Activated CD4-positive, alpha-beta T cell treated with anti-CD3 and anti-CD28 coated beads for 36 hours (primary cell): ENCODE measurements at regions not wholly inside any gene's neighbourhood (a gene's known extent, or its start where the extent isn't known, plus 50 kb on each side); places are given as distances from the start of the nearest gene placed in this dataset.

Experiments used
- ATAC-seq: fragments of 200-7000 bp; cut with Tn5 transposase; one replicate; pipeline ENCODE4 v1.10.0; 2021; ENCODE audit warnings: mild to moderate bottlenecking, moderate library complexity
- CTCF ChIA-PET: fragments of 350-600 bp; sonication (Branson Sonifier 250); formaldehyde crosslinking; loops from one replicate; lab custom pipeline; 2021; ENCODE audit warnings: antibody characterized with exemption; lab: Charles Lee
- POLR2A ChIA-PET: fragments of 350-600 bp; sonication (Branson Sonifier 250); formaldehyde crosslinking; loops from one replicate; lab custom pipeline; 2021; ENCODE audit warnings: antibody characterized with exemption, inconsistent platforms; lab: Charles Lee
- DNase-seq: peaks from one replicate; pipeline ENCODE4 v3.0.0-alpha.2; 2020
- H3K27ac Mint-ChIP-seq: one replicate; pipeline ENCODE4 v1.8.0; 2021; ENCODE audit warnings: mixed read lengths
- H3K27me3 Mint-ChIP-seq: one replicate; pipeline ENCODE4 v1.8.0; 2021; ENCODE audit warnings: mixed read lengths
- H3K36me3 Mint-ChIP-seq: one replicate; pipeline ENCODE4 v1.8.0; 2021; ENCODE audit warnings: low read depth, mixed read lengths
- H3K4me1 Mint-ChIP-seq: one replicate; pipeline ENCODE4 v1.8.0; 2021; ENCODE audit warnings: mixed read lengths
- H3K4me3 Mint-ChIP-seq: one replicate; pipeline ENCODE4 v1.8.0; 2021; ENCODE audit warnings: mild to moderate bottlenecking, moderate library complexity, mixed read lengths
- H3K9me3 Mint-ChIP-seq: one replicate; pipeline ENCODE4 v1.8.0; 2021; ENCODE audit warnings: low read depth, mixed read lengths
- intact Hi-C, 2 experiments: fragments of 100-400 bp; cut with DNase I in 1 of 2; cut with micrococcal nuclease in 1 of 2; formaldehyde crosslinking; loops; one replicate each; pipeline versions ENCODE4 v1.14.2 to v1.15.1; 2022 to 2024; cut with DNase I, micrococcal nuclease

DNA sequence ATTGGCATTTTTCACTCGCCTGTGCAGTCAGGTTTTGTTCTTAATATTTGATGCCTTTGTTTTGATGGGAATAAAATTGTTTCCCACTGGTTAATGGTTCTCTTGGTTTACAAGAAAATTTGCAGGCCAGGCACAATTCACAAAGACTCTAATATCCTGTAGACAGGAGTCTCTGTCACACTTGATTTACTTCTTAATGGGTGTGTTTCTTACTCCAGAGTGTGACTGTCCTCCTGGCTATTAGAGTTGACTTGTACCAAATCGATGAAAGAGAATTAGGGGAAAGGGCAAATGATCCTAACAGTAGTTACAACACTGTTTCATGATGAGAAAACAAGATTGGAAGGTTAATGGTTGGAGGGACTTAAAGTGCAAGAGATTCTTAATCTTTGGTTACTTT, 142.8 kb upstream of the SV2C start:
- no peak overlapping the region for H3K27ac Mint-ChIP-seq
- H3K27me3 Mint-ChIP-seq = peaks cover 8% of the 10 kb centered on the region
- DNase-seq = no peak
- peaks cover 2% of the 10 kb centered on the region for H3K9me3 Mint-ChIP-seq
- intact Hi-C loops = no loop called here
- CTCF ChIA-PET = no interaction called here
- POLR2A ChIA-PET = no interaction called here
- H3K36me3 Mint-ChIP-seq = no peaks in the 10 kb centered on the region
- no peaks in the 10 kb centered on the region for H3K4me1 Mint-ChIP-seq
- no peak for ATAC-seq
- H3K4me3 Mint-ChIP-seq = no peak overlapping the region

DNA sequence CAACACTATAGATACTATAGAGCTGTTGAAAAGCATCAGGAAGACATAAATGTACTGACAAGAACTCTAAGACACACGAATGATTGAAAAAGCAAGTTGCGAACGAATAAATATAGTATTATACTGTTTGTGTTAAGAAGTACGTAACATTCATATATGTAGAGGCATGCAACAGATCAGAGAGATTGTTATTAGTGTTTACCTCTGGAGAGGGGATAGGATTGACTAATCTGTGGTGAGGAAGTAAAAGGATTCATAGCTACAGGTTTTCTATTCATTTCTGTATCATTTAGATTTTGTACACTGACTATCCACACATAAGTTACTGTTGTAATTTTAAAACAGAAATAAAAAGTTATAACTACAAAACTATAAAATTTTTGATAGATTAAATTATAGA, 147.6 kb upstream of the SV2C start:
- intact Hi-C loops = no loop called here
- Mint-ChIP-seq H3K27me3 (peaks cover 11% of the 10 kb centered on the region), H3K4me3 (no peak overlapping the region), H3K27ac (no peak overlapping the region), H3K36me3 (no peaks in the 10 kb centered on the region), H3K9me3 (no peaks in the 10 kb centered on the region), H3K4me1 (no peaks in the 10 kb centered on the region)
- ChIA-PET CTCF (no interaction called here), POLR2A (no interaction called here)
- no peak for DNase-seq
- ATAC-seq = no peak

DNA sequence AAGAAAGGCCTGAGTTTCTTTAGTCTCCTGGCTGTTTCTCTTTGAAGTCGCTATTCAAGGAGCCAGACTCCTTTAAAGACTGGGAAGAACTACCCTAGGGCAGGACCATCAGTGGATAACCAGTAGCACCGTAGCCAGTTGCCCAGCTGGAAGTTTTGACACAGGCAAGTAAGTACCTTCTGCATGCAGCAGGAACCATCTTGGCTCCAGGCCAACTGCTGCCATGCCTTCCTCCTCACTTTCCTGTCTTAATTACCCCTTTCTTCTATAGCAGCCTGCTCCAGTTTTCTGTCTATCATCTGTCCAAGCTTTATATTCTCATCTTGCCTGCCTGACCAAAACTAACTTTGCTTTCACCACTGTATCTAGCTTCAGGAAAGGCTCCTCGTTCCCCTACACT, 149.7 kb upstream of the SV2C start:
- DNase-seq (no peak), ATAC-seq (no peak)
- Mint-ChIP-seq H3K9me3 (no peaks in the 10 kb centered on the region), H3K27me3 (peaks cover 9% of the 10 kb centered on the region), H3K4me3 (no peak overlapping the region), H3K36me3 (no peaks in the 10 kb centered on the region), H3K4me1 (no peaks in the 10 kb centered on the region), H3K27ac (no peak overlapping the region)
- ChIA-PET POLR2A (no interaction called here), CTCF (interaction anchor here (0.6 kb wide), 1 partner anchor 1120 kb away, joined by 3 read pairs; no protein-coding TSS in a partner anchor)
- intact Hi-C loops = no loop called here

DNA sequence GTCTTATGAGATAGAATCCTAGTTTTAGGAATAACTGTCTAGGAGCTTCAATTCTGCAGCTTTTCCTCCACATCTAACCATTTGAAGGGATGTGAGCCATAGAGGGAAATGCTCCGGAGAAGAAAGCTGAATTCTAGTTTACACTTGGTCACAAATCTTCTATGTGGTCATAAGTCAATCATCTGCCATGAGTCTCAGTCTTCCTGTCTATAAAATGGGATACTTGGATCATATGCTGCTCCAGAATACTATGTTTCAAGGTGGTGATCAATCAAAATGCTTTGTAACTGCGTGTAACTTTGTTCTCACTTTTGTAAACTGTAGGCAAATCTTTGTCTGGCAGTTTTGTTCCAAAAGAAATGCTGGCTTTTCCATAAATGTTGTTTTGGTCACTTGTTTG, 152.0 kb upstream of the SV2C start:
- Mint-ChIP-seq H3K9me3 (no peaks in the 10 kb centered on the region), H3K4me1 (no peaks in the 10 kb centered on the region), H3K4me3 (no peak overlapping the region), H3K36me3 (no peaks in the 10 kb centered on the region), H3K27me3 (peaks cover 6% of the 10 kb centered on the region), H3K27ac (no peak overlapping the region)
- ATAC-seq (no peak), DNase-seq (no peak)
- ChIA-PET POLR2A (no interaction called here), CTCF (interaction anchor here (1.0 kb wide), 1 partner anchor 27 kb away, joined by 3 read pairs; no protein-coding TSS in a partner anchor)
- intact Hi-C loops = no loop called here

DNA sequence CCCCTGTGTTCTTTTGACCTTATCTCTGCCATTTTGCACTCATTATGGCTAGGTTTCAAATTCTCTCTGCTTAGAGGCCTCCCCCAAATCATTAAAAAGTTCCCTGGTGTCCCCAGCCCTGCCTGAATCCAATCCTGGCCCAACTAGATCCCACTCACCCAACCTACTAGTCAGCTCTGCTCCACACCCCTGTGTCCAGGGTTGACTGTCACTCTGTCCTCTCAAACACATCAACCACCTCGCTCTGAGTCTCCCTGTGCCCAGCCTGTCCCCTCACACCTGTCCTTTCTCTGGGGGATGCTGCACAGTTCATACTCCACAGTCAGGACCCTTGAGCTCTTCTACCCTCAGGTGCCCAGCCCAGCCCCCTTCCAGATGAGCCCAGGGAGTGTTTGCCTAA, 154.2 kb upstream of the SV2C start:
- no peak for ATAC-seq
- Mint-ChIP-seq H3K27ac (no peak overlapping the region), H3K36me3 (no peaks in the 10 kb centered on the region), H3K4me3 (no peak overlapping the region), H3K27me3 (peaks cover 8% of the 10 kb centered on the region), H3K4me1 (no peaks in the 10 kb centered on the region), H3K9me3 (no peaks in the 10 kb centered on the region)
- intact Hi-C loops = no loop called here
- ChIA-PET POLR2A (no interaction called here), CTCF (no interaction called here)
- DNase-seq = no peak

DNA sequence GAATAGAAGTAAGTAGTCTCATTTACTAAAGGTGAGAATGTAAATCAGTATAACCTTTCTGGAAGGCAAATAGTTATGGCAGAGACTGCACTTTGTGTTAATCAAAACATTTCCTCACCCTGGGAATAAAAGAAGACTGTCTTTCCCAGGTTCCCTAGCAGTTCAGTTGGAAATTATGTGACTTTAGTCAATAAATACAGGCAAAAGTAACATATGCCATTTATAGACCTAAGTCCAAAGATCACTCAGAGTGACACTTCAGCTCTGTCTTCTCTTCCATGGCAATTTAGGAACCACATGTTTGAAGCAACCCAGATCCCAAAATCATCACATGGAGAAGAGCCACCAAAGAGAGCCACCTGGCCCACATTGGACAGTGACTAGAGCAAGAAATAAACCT, 160.7 kb upstream of the SV2C start:
- POLR2A ChIA-PET = no interaction called here

DNA sequence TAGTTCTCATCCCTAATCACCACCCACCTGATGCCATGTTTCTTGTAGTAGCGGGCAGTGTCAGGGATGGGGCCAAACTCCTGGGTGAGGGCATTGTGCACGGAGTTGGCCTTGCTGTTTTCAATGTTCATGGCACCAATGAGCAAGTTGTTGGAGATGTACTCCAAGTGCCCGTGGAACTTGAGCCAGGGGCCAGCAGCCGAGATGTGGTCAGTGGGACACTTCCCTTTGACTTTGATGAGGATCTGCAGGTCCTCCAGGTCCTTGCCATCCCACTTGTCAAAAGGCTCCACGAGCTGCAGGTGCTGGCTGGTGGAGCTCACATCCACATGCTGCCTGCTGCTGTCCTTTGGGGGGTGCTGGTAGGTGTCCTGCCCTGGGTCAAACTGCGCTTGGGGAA, 162.2 kb upstream of the SV2C start:
- Mint-ChIP-seq H3K36me3 (no peaks in the 10 kb centered on the region), H3K4me3 (no peak overlapping the region), H3K27ac (no peak overlapping the region), H3K27me3 (peaks cover 26% of the 10 kb centered on the region), H3K4me1 (no peaks in the 10 kb centered on the region), H3K9me3 (no peaks in the 10 kb centered on the region)
- DNase-seq (no peak), ATAC-seq (no peak)
- ChIA-PET POLR2A (no interaction called here), CTCF (interaction anchor here (0.6 kb wide), 1 partner anchor 196 kb away, joined by 3 read pairs; no protein-coding TSS in a partner anchor)
- intact Hi-C loops = no loop called here

More for the DNA sequence above, 160.7 kb upstream of the SV2C start:
- Mint-ChIP-seq H3K36me3 (no peaks in the 10 kb centered on the region), H3K4me3 (no peak overlapping the region), H3K27ac (no peak overlapping the region), H3K9me3 (no peaks in the 10 kb centered on the region), H3K4me1 (no peaks in the 10 kb centered on the region), H3K27me3 (peaks cover 22% of the 10 kb centered on the region)
- intact Hi-C loops = no loop called here
- DNase-seq (no peak), ATAC-seq (no peak)
- CTCF ChIA-PET = no interaction called here

DNA sequence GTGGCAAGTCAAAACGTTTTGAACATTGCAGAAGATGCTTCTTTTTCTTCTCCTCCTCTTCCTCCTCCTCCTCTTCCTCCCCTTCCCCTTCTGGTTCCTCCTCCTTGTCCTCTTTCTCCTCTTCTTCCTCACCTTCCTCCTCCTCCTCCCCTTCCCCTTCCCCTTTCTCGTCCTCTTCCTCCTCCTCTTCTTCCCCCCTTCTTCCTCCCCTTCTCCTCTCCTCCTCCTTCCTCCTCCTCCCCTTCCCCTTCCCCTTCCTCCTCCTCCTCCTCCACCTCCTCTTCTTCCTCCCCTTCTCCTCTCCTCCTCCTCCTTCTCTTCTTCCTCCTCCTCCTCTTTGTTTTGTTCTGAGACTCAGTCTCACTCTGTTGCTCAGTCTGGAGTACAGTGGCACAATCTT, 167.0 kb upstream of the SV2C start:
- Mint-ChIP-seq H3K4me3 (no peak overlapping the region), H3K36me3 (no peaks in the 10 kb centered on the region), H3K27me3 (peaks cover 19% of the 10 kb centered on the region), H3K27ac (no peak overlapping the region), H3K4me1 (no peaks in the 10 kb centered on the region), H3K9me3 (no peaks in the 10 kb centered on the region)
- ChIA-PET CTCF (no interaction called here), POLR2A (no interaction called here)
- intact Hi-C loops = no loop called here
- ATAC-seq (no peak), DNase-seq (no peak)

DNA sequence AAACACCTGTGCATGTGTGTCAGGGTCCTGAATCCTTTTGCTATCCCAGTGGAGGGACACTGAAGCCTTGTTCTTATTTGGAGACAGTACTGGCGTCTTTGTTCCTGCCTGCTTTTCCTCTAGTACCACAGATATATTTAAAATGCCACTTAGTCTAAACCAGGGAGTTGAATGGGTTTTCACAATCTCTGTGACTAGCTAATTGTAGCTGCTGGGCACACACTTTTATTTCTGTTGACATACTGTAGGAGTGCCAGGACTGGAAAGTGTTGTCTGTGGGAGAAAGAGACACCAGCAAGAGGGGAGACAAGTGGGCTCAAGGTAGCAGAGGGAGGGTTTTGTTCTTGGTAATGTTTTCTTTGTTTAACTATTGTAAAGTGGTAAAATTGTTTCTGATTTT, 174.0 kb upstream of the SV2C start:
- DNase-seq (no peak), ATAC-seq (no peak)
- Mint-ChIP-seq H3K36me3 (no peaks in the 10 kb centered on the region), H3K27me3 (peaks cover 13% of the 10 kb centered on the region), H3K9me3 (no peaks in the 10 kb centered on the region), H3K4me1 (no peaks in the 10 kb centered on the region), H3K4me3 (no peak overlapping the region), H3K27ac (no peak overlapping the region)
- POLR2A ChIA-PET = no interaction called here
- intact Hi-C loops = no loop called here
- CTCF ChIA-PET = no interaction called here

DNA sequence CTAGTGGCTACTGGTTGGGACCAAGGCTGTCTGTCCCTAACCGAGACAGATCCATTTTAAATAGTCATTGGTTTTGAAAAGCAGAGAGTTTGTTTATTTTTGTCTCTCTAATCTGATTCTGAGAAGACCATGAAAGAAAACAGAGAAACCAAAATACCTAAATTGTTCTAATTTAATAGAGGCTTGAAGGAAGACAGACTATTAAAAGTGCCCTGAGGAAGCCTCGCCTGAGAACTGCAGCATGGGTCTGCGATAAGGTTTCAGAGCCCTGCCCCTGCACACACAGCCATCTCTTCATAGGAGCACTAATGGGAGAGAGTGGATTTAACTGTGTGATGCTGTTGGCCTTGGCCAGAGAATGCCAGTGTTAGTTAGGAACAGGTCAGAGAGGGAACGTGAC, 175.5 kb upstream of the SV2C start:
- CTCF ChIA-PET = no interaction called here
- ATAC-seq (no peak), DNase-seq (no peak)
- no peaks in the 10 kb centered on the region for H3K9me3 Mint-ChIP-seq
- no peaks in the 10 kb centered on the region for H3K4me1 Mint-ChIP-seq
- intact Hi-C loops = no loop called here
- peaks cover 20% of the 10 kb centered on the region for H3K27me3 Mint-ChIP-seq
- H3K27ac Mint-ChIP-seq = no peak overlapping the region
- POLR2A ChIA-PET = no interaction called here
- H3K36me3 Mint-ChIP-seq = no peaks in the 10 kb centered on the region
- H3K4me3 Mint-ChIP-seq = no peak overlapping the region

DNA sequence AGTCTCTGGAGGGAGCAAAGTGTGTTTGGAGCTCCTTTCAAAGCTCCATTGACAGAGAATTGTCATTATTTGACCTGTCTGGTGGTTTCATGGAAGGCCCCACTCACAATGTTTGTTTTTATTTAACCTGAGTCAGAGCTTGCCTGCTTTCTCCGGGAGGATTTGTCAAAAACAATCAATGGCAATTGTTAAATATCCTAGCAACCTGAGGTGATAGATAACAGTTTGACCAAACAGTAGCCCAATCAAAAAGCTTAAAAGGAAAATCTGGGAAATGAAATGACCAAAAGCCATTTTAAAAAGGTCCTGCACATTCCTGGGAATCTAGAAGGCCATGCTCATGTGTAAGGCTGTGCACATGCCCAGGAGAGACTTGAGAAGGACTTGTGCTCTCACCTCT, 177.2 kb upstream of the POC5 start:
- intact Hi-C loops = no loop called here
- Mint-ChIP-seq H3K36me3 (no peaks in the 10 kb centered on the region), H3K27me3 (peaks cover 6% of the 10 kb centered on the region), H3K27ac (no peak overlapping the region), H3K4me1 (no peaks in the 10 kb centered on the region), H3K9me3 (no peaks in the 10 kb centered on the region), H3K4me3 (no peak overlapping the region)
- ChIA-PET POLR2A (no interaction called here), CTCF (interaction anchor here (0.7 kb wide), 2 partner anchors 69 to 95 kb away, joined by 3 read pairs; no protein-coding TSS in a partner anchor)
- ATAC-seq (no peak), DNase-seq (no peak)

DNA sequence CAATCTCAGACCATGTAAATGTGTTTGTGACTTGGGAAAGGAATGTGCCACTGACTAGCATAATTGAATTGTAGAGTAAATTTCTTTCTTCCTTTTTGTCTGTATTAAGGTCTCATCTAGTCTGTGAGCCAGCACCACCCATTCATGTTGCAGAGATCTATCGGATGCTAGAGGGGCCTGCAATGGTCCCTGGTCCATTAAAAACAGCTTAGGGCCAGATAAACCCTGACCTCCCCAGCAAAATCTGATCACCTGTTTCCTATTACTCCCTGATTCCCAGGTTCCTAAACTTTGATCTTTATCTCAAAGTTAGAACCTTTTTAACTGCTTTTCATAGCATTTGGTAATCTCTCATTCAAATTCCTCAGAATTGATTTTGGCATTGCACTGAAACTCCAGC, 174.5 kb upstream of the POC5 start:
- no peak overlapping the region for H3K27ac Mint-ChIP-seq
- H3K9me3 Mint-ChIP-seq = no peaks in the 10 kb centered on the region
- H3K36me3 Mint-ChIP-seq = no peaks in the 10 kb centered on the region
- POLR2A ChIA-PET = no interaction called here
- H3K4me1 Mint-ChIP-seq = no peaks in the 10 kb centered on the region
- intact Hi-C loops = no loop called here
- CTCF ChIA-PET = no interaction called here
- peaks cover 6% of the 10 kb centered on the region for H3K27me3 Mint-ChIP-seq
- no peak overlapping the region for H3K4me3 Mint-ChIP-seq
- no peak for DNase-seq
- no peak for ATAC-seq

DNA sequence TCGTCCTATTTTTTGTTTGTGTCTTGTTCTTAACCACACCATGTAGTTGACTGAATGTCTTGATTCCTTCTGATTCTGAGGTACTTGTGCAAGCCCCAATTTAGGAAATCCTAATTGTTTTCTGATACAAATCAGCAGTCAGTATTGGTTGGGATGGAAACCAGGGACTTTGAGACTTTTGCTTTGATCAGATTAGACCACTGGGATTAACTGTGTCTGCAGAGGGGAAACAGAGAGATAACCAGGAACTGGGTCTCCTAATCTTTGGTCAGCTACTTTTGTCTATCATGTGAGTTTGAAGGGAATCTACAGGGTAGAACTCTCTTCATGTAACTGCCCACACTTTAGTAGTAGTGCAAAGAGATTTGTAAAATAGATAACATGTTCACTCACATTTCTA, 173.8 kb upstream of the POC5 start:
- Mint-ChIP-seq H3K36me3 (no peaks in the 10 kb centered on the region), H3K4me3 (no peak overlapping the region), H3K4me1 (no peaks in the 10 kb centered on the region), H3K9me3 (no peaks in the 10 kb centered on the region), H3K27ac (no peak overlapping the region), H3K27me3 (peaks cover 6% of the 10 kb centered on the region)
- ChIA-PET CTCF (no interaction called here), POLR2A (no interaction called here)
- no peak for ATAC-seq
- no peak for DNase-seq
- intact Hi-C loops = no loop called here
